ENCODE measurements at regions not wholly inside any gene's neighbourhood (a gene's known extent, or its start where the extent isn't known, plus 50 kb on each side); places are given as distances from the start of the nearest gene placed in this dataset.

GRCh38 chr12:75727577-75727976 is 216.2 kb upstream of the KRR1 start:
- in situ Hi-C loops (cut with HindIII; ENCODE audit: low pct_unique_long_range_greater_than_20kb, low sequenced_read_pairs): no loop called here
- no peak for DNase-seq (ENCODE audit: low read depth)

- DNase-seq (ENCODE audit: low read depth): peak; percentile 84
- in situ Hi-C loops (cut with HindIII; ENCODE audit: low pct_unique_long_range_greater_than_20kb, low sequenced_read_pairs): no loop called here
These were observed 214.2 kb upstream of the KRR1 start for GRCh38 chr12:75725521-75726111.

GRCh38 chr12:75724928-75725312 is 213.5 kb upstream of the KRR1 start:
- peak; percentile 93 for DNase-seq (ENCODE audit: low read depth)
- in situ Hi-C loops (cut with HindIII; ENCODE audit: low pct_unique_long_range_greater_than_20kb, low sequenced_read_pairs): no loop called here

- in situ Hi-C loops (cut with HindIII; ENCODE audit: low pct_unique_long_range_greater_than_20kb, low sequenced_read_pairs): no loop called here
- no peak for DNase-seq (ENCODE audit: low read depth)
These were observed 213.0 kb upstream of the KRR1 start for GRCh38 chr12:75724307-75724927.

GRCh38 chr12:75722714-75723200 is 211.3 kb upstream of the KRR1 start:
- in situ Hi-C loops (cut with HindIII; ENCODE audit: low pct_unique_long_range_greater_than_20kb, low sequenced_read_pairs): no loop called here
- peak; percentile 73 for DNase-seq (ENCODE audit: low read depth)

- DNase-seq (ENCODE audit: low read depth): no peak
- in situ Hi-C loops (cut with HindIII; ENCODE audit: low pct_unique_long_range_greater_than_20kb, low sequenced_read_pairs): no loop called here
These were observed 210.4 kb upstream of the KRR1 start for GRCh38 chr12:75721796-75722195.

- in situ Hi-C loops (cut with HindIII; ENCODE audit: low pct_unique_long_range_greater_than_20kb, low sequenced_read_pairs): no loop called here
- DNase-seq (ENCODE audit: low read depth): no peak
These were observed 209.6 kb upstream of the KRR1 start for GRCh38 chr12:75720812-75721641.

- in situ Hi-C loops (cut with HindIII; ENCODE audit: low pct_unique_long_range_greater_than_20kb, low sequenced_read_pairs): no loop called here
- no peak for DNase-seq (ENCODE audit: low read depth)
These were observed 206.5 kb upstream of the KRR1 start for GRCh38 chr12:75717902-75718301.

GRCh38 chr12:75716291-75717025 is 205.0 kb upstream of the KRR1 start:
- no peak for DNase-seq (ENCODE audit: low read depth)
- in situ Hi-C loops (cut with HindIII; ENCODE audit: low pct_unique_long_range_greater_than_20kb, low sequenced_read_pairs): no loop called here

GRCh38 chr12:75715682-75716081 is 204.3 kb upstream of the KRR1 start:
- in situ Hi-C loops (cut with HindIII; ENCODE audit: low pct_unique_long_range_greater_than_20kb, low sequenced_read_pairs): no loop called here
- no peak for DNase-seq (ENCODE audit: low read depth)

GRCh38 chr12:75715323-75715644 is 203.9 kb upstream of the KRR1 start:
- in situ Hi-C loops (cut with HindIII; ENCODE audit: low pct_unique_long_range_greater_than_20kb, low sequenced_read_pairs): no loop called here
- DNase-seq (ENCODE audit: low read depth): no peak

- in situ Hi-C loops (cut with HindIII; ENCODE audit: low pct_unique_long_range_greater_than_20kb, low sequenced_read_pairs): no loop called here
- no peak for DNase-seq (ENCODE audit: low read depth)
These were observed 203.3 kb upstream of the KRR1 start for GRCh38 chr12:75714462-75715322.

GRCh38 chr12:75713434-75713833 is 202.0 kb upstream of the KRR1 start:
- no peak for DNase-seq (ENCODE audit: low read depth)
- in situ Hi-C loops (cut with HindIII; ENCODE audit: low pct_unique_long_range_greater_than_20kb, low sequenced_read_pairs): no loop called here

- DNase-seq (ENCODE audit: low read depth): peak; percentile 35
These were observed 200.8 kb upstream of the KRR1 start for GRCh38 chr12:75712223-75712622.

GRCh38 chr12:75711271-75711670 is 199.9 kb upstream of the KRR1 start:
- in situ Hi-C loops (cut with HindIII; ENCODE audit: low pct_unique_long_range_greater_than_20kb, low sequenced_read_pairs): no loop called here
- no peak for DNase-seq (ENCODE audit: low read depth)

More at GRCh38 chr12:75712223-75712622, 200.8 kb upstream of the KRR1 start:
- in situ Hi-C loops (cut with HindIII; ENCODE audit: low pct_unique_long_range_greater_than_20kb, low sequenced_read_pairs): no loop called here

- no peak for DNase-seq (ENCODE audit: low read depth)
- in situ Hi-C loops (cut with HindIII; ENCODE audit: low pct_unique_long_range_greater_than_20kb, low sequenced_read_pairs): no loop called here
These were observed 199.1 kb upstream of the KRR1 start for GRCh38 chr12:75710361-75711069.

GRCh38 chr12:75709503-75709902 is 198.1 kb upstream of the KRR1 start:
- in situ Hi-C loops (cut with HindIII; ENCODE audit: low pct_unique_long_range_greater_than_20kb, low sequenced_read_pairs): no loop called here
- DNase-seq (ENCODE audit: low read depth): no peak
